ENCODE measurements at regions not wholly inside any gene's neighbourhood (a gene's known extent, or its start where the extent isn't known, plus 50 kb on each side); places are given as distances from the start of the nearest gene placed in this dataset.
"Not testable (repeated sequence)": the region's sequence is repeated elsewhere in the genome, so short reads cannot be mapped to it uniquely, and the experiment has no call there.

GRCh38 chr16:61419791-61420190 lies 616.4 kb downstream of the CDH8 start:
- Histone ChIP-seq H3K79me2 (ENCODE audit: control insufficient read depth, low read length) (no peaks in the 10 kb centered on the region), H3K4me2 (ENCODE audit: low read length) (no peak overlapping the region), H3K9me3 (ENCODE audit: control insufficient read depth, insufficient read depth, low read length) (no peaks in the 10 kb centered on the region), H3K27ac (ENCODE audit: low read depth, low read length) (no peak overlapping the region), H3K36me3 (ENCODE audit: control insufficient read depth, low read length) (no peaks in the 10 kb centered on the region), H3K27me3 (ENCODE audit: control insufficient read depth, low read length) (no peaks in the 10 kb centered on the region), H3K4me1 (ENCODE audit: control insufficient read depth, low read length) (no peaks in the 10 kb centered on the region), H3F3A (ENCODE audit: control insufficient read depth, insufficient read depth) (no peaks in the 10 kb centered on the region), H4K20me1 (ENCODE audit: control insufficient read depth, insufficient read depth, low read depth, low read length) (no peaks in the 10 kb centered on the region), H3K4me3 (ENCODE audit: low read length) (no peak overlapping the region), H3K9me2 (replicated peaks; ENCODE audit: control insufficient read depth, low read length) (no peaks in the 10 kb centered on the region)
- no peak for TF ChIP-seq CTCF (IDR thresholded peaks at IDR 0.05; ENCODE audit: low read depth, low read length, poor library complexity, severe bottlenecking)
- no peak for TF ChIP-seq EZH2phosphoT487 (IDR thresholded peaks at IDR 0.05; ENCODE audit: borderline replicate concordance, low read length)

- not testable (repeated sequence) for H3K79me2 ChIP-seq (ENCODE audit: control insufficient read depth, low read length); H3K27me3 ChIP-seq (ENCODE audit: control insufficient read depth, low read length); H3F3A ChIP-seq (ENCODE audit: control insufficient read depth, insufficient read depth); H3K27ac ChIP-seq (ENCODE audit: low read depth, low read length); H3K9me3 ChIP-seq (ENCODE audit: control insufficient read depth, insufficient read depth, low read length); H3K4me1 ChIP-seq (ENCODE audit: control insufficient read depth, low read length); H3K4me2 ChIP-seq (ENCODE audit: low read length); H4K20me1 ChIP-seq (ENCODE audit: control insufficient read depth, insufficient read depth, low read depth, low read length); H3K9me2 ChIP-seq (replicated peaks; ENCODE audit: control insufficient read depth, low read length); H3K4me3 ChIP-seq (ENCODE audit: low read length); H3K36me3 ChIP-seq (ENCODE audit: control insufficient read depth, low read length)
These were observed 617.4 kb downstream of the CDH8 start for GRCh38 chr16:61418802-61419201.

- H3K9me3 ChIP-seq (ENCODE audit: control insufficient read depth, insufficient read depth, low read length), result no peaks in the 10 kb centered on the region
- no peaks in the 10 kb centered on the region; the same call in 1 of the 2 replicates for H3K9me2 ChIP-seq (replicated peaks; ENCODE audit: control insufficient read depth, low read length)
- H3K27ac ChIP-seq (ENCODE audit: low read depth, low read length), result no peak overlapping the region
- no peaks in the 10 kb centered on the region for H3K27me3 ChIP-seq (ENCODE audit: control insufficient read depth, low read length)
- H3K79me2 ChIP-seq (ENCODE audit: control insufficient read depth, low read length), result no peaks in the 10 kb centered on the region
- H3F3A ChIP-seq (ENCODE audit: control insufficient read depth, insufficient read depth), result no peaks in the 10 kb centered on the region
- H3K4me2 ChIP-seq (ENCODE audit: low read length), result no peak overlapping the region
- no peak overlapping the region for H3K4me3 ChIP-seq (ENCODE audit: low read length)
- no peaks in the 10 kb centered on the region for H3K4me1 ChIP-seq (ENCODE audit: control insufficient read depth, low read length)
- H3K36me3 ChIP-seq (ENCODE audit: control insufficient read depth, low read length), result no peaks in the 10 kb centered on the region
- TF ChIP-seq EZH2phosphoT487 (IDR thresholded peaks at IDR 0.05; ENCODE audit: borderline replicate concordance, low read length), result no peak
- TF ChIP-seq CTCF (IDR thresholded peaks at IDR 0.05; ENCODE audit: low read depth, low read length, poor library complexity, severe bottlenecking), result no peak
- H4K20me1 ChIP-seq (ENCODE audit: control insufficient read depth, insufficient read depth, low read depth, low read length), result no peaks in the 10 kb centered on the region
These were observed 621.1 kb downstream of the CDH8 start for GRCh38 chr16:61415126-61415525.

- Histone ChIP-seq H3K79me2 (ENCODE audit: control insufficient read depth, low read length) (no peaks in the 10 kb centered on the region), H3K9me2 (replicated peaks; ENCODE audit: control insufficient read depth, low read length) (no peaks in the 10 kb centered on the region; the same call in 1 of the 2 replicates), H3K27ac (ENCODE audit: low read depth, low read length) (no peak overlapping the region), H3K27me3 (ENCODE audit: control insufficient read depth, low read length) (no peaks in the 10 kb centered on the region), H3K4me3 (ENCODE audit: low read length) (no peak overlapping the region), H3K36me3 (ENCODE audit: control insufficient read depth, low read length) (no peaks in the 10 kb centered on the region), H3K4me1 (ENCODE audit: control insufficient read depth, low read length) (no peaks in the 10 kb centered on the region), H3K9me3 (ENCODE audit: control insufficient read depth, insufficient read depth, low read length) (no peaks in the 10 kb centered on the region), H3K4me2 (ENCODE audit: low read length) (no peak overlapping the region), H4K20me1 (ENCODE audit: control insufficient read depth, insufficient read depth, low read depth, low read length) (no peaks in the 10 kb centered on the region), H3F3A (ENCODE audit: control insufficient read depth, insufficient read depth) (no peaks in the 10 kb centered on the region)
- TF ChIP-seq EZH2phosphoT487 (IDR thresholded peaks at IDR 0.05; ENCODE audit: borderline replicate concordance, low read length), result no peak
- TF ChIP-seq CTCF (IDR thresholded peaks at IDR 0.05; ENCODE audit: low read depth, low read length, poor library complexity, severe bottlenecking), result no peak
These were observed 623.2 kb downstream of the CDH8 start for GRCh38 chr16:61413021-61413420.

All from DOHH2 (cell line).